Sigmoid colon (tissue), 4 donors: ENCODE measurements at regions not wholly inside any gene's neighbourhood (a gene's known extent, or its start where the extent isn't known, plus 50 kb on each side); places are given as distances from the start of the nearest gene placed in this dataset.

Experiments
- CTCF ChIP-seq, 4 experiments: fragments of 450-650 bp in 3 of 4; fragments of 200-600 bp in 1 of 4; IDR thresholded peaks; one replicate each; pipeline ENCODE4 v1.5.1; 2016 to 2019; ENCODE audit warnings: antibody characterized with exemption in 4 of 4, mild to moderate bottlenecking in 3 of 4, moderate library complexity in 2 of 4
- POLR2AphosphoS5 ChIP-seq, 4 donors: sonication (generic); formaldehyde crosslinking; IDR thresholded peaks; one replicate each; pipeline ENCODE4 v1.6.1; 2017; ENCODE audit warnings: antibody characterized with exemption in 4 of 4

- TF ChIP-seq CTCF (IDR thresholded peaks at IDR 0.05) (no peak), POLR2AphosphoS5 (IDR thresholded peaks at IDR 0.05) (no peak)
Observed at GRCh38 chr3:137420198-137420995, 343.7 kb upstream of the SOX14 start.
